AG04449 (cell line): ENCODE measurements at regions not wholly inside any gene's neighbourhood (a gene's known extent, or its start where the extent isn't known, plus 50 kb on each side); places are given as distances from the start of the nearest gene placed in this dataset.

Experiments
- CTCF ChIA-PET: fragments of 350-600 bp; formaldehyde crosslinking; extraction: SDS; loops from one replicate; lab custom pipeline; 2021; ENCODE audit warnings: antibody characterized with exemption; lab: Yijun Ruan, JAX
- POLR2A ChIA-PET: fragments of 400-600, 350-600 bp; formaldehyde crosslinking; extraction: SDS; loops from one replicate; lab custom pipeline; 2020; ENCODE audit warnings: antibody characterized with exemption, inconsistent platforms; lab: Yijun Ruan, JAX
- DNase-seq: peaks from one replicate; pipeline ENCODE4 v3.0.0-alpha.2; 2010; ENCODE audit warnings: low read depth, low spot score
- H3K4me3 ChIP-seq: 2 replicates; pipeline ENCODE4 v1.5.1; 2011; ENCODE audit warnings: low read depth, mild to moderate bottlenecking, control low read depth, low read length
- CTCF ChIP-seq: IDR thresholded peaks from one replicate; pipeline ENCODE4 v1.5.1; 2011; ENCODE audit warnings: mild to moderate bottlenecking, moderate library complexity, low read length, control low read depth, inconsistent platforms; ENCODE audit not compliant: insufficient read depth; ENCODE audit errors: missing control alignments

- DNase-seq: no peak
- ChIA-PET POLR2A (no interaction called here), CTCF (interaction anchor here (1.1 to 1.5 kb wide), 2 partner anchors 87 to 122 kb away, joined by 3 to 4 read pairs; no protein-coding TSS in a partner anchor)
- H3K4me3 ChIP-seq: no peak overlapping the region
- no peak for TF ChIP-seq CTCF
Observed at GRCh38 chr2:64400733-64401528, 53.0 kb upstream of the LGALSL start.

GRCh38 chr2:64401529-64401880 lies 52.5 kb upstream of the LGALSL start:
- DNase-seq: no peak
- CTCF ChIA-PET: interaction anchor here (1.5 kb wide), 1 partner anchor 121 kb away, joined by 4 read pairs; no protein-coding TSS in a partner anchor
- no peak for TF ChIP-seq CTCF
- H3K4me3 ChIP-seq: no peak overlapping the region
- POLR2A ChIA-PET: no interaction called here

GRCh38 chr2:64402876-64403275 lies 51.1 kb upstream of the LGALSL start:
- ChIA-PET CTCF (interaction anchor here (0.7 to 0.9 kb wide), 3 partner anchors 82 to 86 kb away, joined by 3 to 5 read pairs (median 4); no protein-coding TSS in a partner anchor), POLR2A (no interaction called here)

GRCh38 chr2:64403426-64403825 lies 50.5 kb upstream of the LGALSL start:
- TF ChIP-seq CTCF: no peak
- CTCF ChIA-PET: no interaction called here
- POLR2A ChIA-PET: no interaction called here
- DNase-seq: no peak
- no peak overlapping the region for H3K4me3 ChIP-seq

More at GRCh38 chr2:64402876-64403275, 51.1 kb upstream of the LGALSL start:
- DNase-seq: no peak
- no peak overlapping the region for H3K4me3 ChIP-seq
- TF ChIP-seq CTCF: no peak

GRCh38 chr2:64404002-64404731 lies 49.8 kb upstream of the LGALSL start:
- ChIA-PET POLR2A (no interaction called here), CTCF (no interaction called here)
- TF ChIP-seq CTCF: no peak
- no peak for DNase-seq
- no peak overlapping the region for H3K4me3 ChIP-seq
